HG03095 (cell line): ENCODE measurements at regions not wholly inside any gene's neighbourhood (a gene's known extent, or its start where the extent isn't known, plus 50 kb on each side); places are given as distances from the start of the nearest gene placed in this dataset.
A peak's percentile ranks its signal among the peaks of the same experiment; 100 is the strongest.

Experiments used
- ATAC-seq: cut with Tn5 transposase; IDR thresholded peaks from one replicate; pipeline ENCODE4 v1.9.1; 2021; ENCODE audit warnings: moderate library complexity; ENCODE audit not compliant: unreplicated experiment

DNA sequence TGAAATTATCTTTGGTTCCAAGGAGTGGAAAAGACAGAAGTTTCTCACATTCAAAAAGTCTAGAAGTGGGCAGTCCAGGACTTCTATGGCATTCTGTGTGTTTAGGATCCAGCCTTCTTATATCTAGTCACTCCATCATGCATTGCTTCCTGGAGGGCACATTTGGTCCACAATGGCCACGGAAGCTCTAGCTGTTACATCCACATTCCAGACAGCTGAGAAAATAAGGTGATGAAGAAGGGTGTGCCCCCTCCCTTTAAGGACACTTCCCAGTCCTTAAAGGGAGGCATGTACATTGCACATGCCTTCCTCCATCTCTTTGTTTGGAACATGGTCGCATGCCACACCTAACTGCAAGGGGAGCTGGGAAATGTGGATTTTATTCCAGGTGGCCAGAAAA lies 59.9 kb upstream of the BZW1 start:
- no peak for ATAC-seq

DNA sequence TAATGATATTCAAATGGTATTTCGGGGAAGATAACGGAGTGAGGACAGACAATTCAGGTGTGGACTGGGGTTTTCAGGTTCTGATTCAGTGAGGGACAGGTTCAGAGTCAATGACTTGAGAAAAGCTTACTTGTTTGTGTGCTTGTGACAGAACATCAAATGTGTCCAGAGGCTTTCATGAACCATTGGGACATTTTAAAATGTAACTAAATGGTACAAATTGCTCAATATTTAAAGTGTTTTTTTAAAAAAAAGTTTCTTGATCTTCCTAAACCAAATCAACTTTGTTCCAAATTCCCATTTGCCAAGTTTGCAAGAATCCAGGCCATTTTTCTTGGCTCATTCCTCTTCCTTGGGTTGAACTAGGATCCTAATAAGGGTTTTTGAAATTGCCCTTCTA lies 59.4 kb upstream of the BZW1 start:
- ATAC-seq, result no peak

DNA sequence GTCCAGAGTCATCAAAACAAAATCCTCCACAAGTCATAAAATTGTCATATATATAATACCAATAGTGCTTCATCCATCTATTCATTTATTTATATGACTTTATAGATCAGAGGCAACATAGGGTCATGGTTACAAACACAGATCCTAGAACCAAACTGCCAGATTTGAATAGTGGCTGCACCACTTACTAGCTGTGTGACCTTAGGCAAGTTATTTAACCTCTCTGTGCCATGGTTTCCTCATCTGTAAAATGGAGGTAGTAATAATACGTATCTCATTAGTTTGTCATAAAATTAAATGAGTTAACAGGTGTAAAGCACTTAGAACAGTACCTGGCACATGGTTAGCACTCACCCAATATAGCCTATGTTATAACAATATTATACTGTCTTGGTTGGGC lies 58.9 kb upstream of the BZW1 start:
- no peak for ATAC-seq

DNA sequence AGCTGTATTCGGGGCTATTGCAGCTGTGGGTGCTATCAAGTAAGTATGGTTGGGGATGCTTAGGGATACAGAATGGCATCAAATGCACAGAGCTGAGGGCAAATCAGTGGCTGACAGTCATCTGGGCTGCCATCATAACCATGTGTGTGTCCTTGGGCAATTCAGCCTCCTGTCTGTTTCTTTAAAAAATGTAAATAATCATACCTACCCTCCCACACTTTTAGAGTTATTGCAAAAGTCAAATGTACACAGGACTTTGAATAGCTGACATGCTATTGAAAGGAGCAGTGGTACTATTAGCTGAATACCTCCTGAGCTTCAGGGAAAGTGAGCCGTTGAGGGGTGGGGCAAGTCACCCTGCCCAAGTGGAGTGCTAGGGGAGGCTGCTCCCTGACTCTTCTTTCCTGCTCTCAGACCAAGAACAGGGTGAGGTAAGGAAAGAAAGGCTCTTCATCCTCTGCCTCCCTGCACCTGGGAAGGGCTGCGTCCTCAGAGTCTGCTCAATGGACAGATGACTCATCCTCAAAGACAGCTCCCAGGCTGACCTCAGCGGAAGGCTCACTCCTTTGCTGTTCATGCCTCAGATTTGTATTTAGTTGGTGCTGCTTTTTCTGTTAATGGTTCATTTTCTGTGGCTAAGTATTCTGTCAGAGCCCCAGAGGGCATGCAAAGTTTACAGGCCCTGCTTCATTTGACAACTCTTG lies 54.9 kb upstream of the BZW1 start:
- peak; percentile 70 for ATAC-seq

DNA sequence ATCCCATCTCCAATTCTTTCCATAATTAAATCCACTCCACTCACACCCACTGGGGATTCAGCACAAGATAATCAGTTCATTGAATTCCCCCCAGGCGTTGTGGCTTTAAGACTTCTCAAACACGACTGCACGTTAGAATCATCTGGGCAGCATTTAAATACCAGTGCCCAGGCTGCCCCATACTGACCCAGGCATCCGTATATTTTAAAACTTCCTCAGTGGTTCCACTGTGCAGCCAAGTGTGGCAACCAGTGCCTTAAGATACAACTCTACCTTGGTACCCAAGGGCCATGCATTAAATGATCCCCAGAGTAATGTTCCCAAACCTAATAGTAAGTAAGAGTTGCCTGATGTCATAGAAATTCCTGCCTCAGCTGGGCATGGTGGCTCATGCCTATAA lies 54.3 kb upstream of the BZW1 start:
- no peak for ATAC-seq

DNA sequence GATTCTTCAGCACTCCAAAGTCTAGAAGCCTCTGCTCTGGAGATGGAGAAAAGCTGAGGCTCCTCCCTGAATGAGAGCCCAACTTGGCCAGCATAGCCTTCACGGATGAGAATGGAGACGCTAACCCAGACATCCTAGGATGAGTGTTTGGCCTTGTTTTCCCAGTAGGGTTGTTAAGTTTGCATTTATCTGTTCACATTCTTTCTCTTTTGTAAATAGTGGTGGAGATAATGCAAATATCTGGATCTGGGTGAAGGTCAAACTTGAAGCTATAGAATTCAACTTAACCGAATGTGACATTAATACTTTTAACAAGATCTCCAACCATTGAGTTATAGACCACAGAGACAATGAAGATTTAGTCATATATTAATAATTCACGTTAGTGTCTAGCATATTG lies 53.4 kb upstream of the BZW1 start:
- no peak for ATAC-seq

DNA sequence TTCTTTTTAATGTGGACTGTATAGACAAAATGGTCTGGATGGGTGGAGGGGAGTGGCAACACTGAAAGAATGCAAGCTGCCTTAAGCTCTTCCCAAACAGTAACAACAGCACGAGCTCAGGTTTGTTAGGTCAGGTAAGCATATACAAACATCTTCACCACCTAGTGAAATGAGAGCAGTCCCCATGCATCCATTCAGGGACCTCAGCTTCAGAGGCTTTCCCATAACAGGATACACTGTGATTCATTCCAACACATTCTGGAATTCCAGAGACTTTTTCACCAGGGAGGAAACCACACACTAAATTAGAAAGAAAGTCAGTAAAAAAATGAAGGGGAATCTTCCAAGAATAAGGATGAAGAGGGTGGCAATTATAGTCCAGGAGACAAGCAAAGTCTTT lies 50.4 kb upstream of the BZW1 start:
- no peak for ATAC-seq
